Globus pallidus (tissue), 1 donor: ENCODE measurements at regions not wholly inside any gene's neighbourhood (a gene's known extent, or its start where the extent isn't known, plus 50 kb on each side); places are given as distances from the start of the nearest gene placed in this dataset.
"Not testable (repeated sequence)": the region's sequence is repeated elsewhere in the genome, so short reads cannot be mapped to it uniquely, and the experiment has no call there.

Source experiments
- DNase-seq: peaks from one replicate; pipeline ENCODE4 v3.0.0-alpha.2; 2015; ENCODE audit warnings: low spot score

DNA sequence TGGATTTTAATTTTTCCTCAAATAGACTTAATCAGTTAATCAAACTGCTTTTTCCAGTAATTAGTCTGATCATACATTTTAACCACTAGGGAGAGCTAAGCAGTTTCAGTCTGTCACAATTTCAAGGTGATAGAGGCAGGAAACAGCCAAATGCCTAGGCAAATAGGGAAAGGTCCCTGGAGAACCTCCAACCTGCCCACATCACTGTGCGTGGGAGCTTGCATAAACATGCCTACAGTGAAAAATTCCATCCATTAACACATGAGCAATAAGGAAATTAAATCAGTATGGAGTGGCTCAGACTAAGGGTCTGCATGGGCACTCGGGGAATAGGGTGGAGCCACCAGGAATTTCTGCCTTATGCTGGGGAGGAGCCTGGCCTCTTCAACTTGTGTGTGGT lies 74.6 kb downstream of the AASDHPPT start:
- DNase-seq, result no peak

DNA sequence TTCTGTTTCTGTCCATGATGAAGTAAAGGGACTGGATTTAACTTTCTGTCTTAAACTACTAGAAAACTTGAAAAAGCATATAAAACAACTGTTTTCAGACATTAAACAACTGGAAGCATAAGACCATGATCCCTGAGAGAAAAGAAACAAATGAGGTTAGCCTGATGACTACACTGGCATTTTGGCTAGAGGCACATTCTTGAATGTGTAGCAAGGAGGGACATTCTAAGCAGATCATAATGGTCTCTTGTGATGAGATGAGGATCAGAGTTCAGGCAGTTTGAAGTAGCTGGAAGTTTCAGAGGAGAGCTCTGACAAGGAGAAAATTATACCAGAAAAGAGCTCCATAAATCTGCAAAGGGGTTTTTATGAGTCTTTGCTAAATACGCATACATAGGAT lies 75.4 kb downstream of the AASDHPPT start:
- no peak for DNase-seq

DNA sequence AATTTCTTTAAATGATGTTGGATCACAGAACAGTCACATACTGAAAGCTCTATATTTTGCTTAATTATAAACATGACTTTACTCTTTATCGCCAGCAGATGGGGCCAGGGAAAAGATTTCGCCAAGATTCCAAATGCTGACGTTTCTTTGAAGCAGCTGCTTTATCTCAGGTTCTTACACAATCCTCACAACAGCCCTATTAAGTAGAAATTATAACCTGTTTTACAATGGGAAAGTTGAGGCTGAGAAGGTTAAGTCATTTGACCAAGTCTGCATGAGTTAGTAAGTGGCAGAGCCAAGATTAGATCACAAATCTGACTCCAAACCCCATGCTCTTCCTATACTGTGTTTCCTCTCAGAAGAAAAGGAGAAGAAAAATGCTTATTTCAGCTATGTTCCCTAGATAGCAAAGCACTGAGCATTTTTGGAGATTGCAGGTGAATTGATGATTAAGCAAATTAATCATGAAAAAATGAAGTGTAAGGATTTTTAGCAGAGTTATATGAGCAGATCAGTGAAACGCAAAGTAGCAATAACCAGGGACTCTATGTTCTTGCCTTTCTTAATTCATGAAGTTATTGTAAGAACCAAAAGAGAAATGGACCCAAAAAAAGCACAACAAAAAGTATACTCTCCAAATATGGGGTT lies 79.0 kb downstream of the AASDHPPT start:
- DNase-seq, result peak; percentile 20

DNA sequence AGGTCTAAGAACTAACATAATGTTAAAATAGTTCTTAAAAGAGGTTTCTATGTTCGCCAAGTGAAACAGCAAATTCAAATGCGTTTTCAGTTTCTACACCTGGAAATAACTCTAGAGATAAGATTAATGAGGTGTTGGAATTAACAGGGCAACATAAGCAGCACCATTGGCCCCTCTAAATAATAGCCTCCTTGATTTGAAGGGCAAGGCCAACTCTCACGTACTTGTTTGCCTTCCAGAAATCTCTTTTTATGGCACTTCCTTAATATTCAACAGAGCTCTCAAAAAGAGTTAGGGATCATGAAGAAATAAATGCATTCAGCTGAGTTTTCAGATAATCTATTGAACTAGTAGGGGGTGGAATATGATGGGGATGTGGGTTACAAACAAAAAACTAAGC lies 80.9 kb downstream of the AASDHPPT start:
- DNase-seq, result no peak

DNA sequence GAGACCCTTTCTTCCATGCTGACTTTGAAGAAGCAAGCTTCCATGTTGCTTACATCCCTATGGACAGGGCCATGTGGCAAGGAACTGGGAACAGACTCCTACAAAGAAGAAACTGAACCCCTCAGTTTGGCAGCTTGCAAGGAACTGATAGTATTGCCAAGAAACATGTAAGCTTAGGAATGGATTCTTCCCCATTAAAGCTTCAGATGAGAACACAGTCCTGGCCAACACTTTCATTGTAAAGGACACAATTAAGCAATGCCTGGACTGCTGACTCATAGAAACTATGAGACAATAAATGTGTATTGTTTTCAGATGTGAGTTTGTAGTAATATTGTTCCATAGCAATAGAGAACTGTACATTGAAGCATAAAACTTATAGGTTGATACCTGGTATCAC lies 82.4 kb downstream of the AASDHPPT start:
- no peak for DNase-seq

DNA sequence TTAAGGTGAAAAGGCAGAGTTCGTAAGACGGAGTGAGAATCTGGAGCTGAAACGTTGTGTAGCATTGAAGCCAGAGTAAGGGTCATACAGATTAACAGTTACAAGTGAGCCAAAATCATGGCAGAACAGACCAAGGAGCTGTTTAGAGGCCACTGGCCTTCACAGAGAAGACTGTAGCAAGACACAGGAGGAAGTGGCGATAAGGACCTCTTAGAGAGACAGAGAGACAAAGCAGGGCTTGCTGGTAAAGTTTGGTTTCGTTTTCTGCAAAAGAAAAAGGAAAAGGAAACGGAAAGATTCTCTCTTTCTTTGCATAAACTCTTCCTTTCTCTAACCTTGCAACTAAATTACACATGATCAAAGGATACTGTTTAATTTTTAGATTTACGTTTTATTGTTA lies 83.0 kb downstream of the AASDHPPT start:
- DNase-seq, result no peak

DNA sequence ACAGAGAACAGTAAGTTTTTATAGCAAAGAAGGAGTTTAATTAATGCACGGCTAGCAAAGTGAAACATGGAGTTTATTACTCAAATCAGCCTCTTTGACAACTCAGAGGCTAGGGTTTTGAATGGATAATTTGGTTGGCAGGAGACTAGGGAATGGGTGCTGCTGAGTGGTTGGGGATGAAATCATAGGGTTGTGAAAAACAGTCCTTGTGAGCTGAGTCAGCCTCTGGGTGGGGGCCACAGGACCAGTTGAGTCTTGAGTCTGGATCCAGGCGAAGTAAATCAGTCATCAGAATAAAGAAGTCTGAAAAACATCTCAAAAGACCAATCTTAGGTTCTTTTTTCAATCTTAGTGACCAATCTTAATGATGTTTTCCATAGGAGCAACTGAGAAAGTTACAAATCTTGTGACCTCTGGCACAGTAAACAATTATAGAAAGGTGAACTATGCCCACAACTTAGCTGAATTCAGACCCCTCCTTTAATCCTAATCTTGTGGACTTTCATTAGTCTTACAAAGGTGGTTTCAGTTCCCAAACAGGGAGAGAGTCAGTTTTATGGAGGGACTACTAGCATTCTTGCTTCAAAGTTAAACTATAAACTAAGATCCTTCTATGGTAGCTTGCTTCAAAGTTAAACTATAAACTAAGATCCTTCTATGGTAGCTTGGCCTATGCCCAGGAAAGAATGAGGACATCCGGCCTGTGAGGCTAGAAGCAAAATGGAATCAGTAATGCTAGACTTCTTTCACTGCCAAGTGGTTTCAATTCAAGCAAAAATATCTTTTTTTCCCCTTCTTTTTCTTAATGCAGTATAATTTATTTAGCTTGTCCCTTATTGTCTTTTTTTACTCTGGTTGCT lies 84.5 kb downstream of the AASDHPPT start:
- DNase-seq, result no peak

DNA sequence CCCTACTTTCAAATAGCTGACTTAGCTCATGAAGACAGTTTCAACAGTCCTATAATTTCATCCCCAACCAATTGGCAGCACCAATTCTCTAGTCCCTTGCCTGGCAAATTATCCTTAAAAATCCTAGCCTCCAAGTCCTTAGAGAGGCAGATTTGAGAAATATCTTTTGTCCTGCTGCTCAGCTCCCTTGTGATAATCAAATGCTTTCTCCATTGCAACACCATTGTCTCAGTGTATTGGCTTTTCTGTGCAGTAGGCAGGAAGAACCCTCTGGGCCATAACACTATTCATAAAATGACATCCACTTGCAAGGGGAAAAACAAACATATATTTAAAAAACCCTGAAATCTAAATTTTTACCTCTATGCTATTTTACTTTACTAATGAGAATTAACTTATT lies 89.6 kb downstream of the AASDHPPT start:
- no peak for DNase-seq

DNA sequence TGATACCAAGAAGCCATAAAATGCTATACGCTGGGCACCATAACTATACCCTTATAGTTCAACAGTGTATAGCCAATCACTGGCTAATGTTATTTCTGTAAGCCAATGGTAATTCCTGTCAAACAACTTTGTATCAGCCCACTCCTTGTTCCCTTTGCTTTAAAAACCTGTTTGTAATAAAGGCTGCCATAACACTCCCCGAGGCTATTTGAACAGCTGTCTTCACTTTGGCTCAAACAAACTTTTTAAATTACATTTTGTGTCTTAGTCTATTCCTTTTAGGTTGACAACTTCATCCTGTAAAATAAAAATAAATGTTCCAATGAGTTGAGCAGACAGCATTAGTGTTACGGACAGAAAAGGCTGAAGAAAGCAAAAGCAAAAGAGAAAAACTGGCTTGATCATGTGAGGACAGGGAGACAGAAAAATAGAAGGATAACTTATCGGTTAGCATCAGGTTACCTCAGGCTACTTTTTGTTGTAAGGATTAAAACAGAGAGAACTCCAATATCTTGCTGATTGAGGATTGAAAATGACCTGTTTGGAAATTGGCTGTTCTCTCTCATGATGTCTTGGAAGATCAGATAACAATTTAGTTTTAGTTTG lies 95.0 kb downstream of the AASDHPPT start:
- no peak for DNase-seq

DNA sequence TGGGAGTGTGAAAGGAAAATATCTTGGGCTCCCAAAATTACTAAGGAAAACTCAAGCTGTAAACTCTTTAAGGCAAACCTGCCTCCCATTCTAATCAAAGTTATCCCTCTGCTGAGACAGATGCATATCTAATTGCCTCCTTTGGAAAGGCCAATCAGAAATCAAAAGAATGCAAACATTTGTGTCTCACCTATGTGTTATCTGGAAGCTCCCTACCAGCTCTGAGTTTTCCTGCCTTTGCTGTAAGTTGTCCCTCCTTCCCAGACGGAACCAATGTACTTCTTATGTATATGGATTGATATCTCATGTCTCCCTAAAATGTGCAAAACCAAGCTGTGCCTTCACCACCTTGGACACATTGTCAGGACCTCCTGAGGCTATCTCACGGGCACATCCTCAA lies 95.8 kb downstream of the AASDHPPT start:
- no peak for DNase-seq

DNA sequence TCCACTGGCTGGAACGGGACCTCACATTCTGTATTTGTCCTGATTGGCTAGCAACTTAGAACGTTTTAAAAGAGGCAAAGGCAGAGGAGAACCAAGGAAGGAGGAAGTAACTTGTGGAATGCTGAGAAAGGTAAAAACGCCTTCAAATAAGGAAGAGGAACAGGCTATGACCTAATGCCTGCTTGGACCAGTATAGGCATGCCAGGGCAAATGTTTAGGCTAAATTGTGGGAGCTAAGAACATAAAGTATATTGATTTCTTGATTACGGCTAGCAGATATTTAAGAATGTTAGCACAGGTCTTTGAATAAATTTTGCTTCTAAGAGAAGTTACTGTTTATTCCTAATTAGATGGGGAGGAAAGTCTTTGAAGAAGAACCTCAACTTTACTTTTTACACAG lies 96.5 kb downstream of the AASDHPPT start:
- not testable (repeated sequence) for DNase-seq

DNA sequence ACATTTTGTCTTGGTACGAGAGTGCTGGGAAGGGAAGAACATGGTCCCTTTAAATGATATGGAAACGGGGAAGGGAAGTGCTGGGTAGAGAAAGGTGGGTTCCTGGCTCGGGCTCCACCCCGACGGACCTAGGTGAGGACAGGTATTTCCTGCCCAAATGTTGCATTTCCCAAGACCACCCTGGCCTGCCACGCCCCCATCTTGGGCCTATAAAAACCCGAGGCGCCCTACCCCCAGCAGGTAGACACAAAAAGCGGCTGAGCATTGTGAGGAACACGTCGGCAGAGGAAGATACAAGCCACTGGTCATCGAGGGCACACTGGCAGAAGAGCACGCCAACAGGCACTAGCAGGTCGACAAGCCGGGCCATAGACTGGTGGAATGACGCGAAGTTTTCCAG lies 99.4 kb downstream of the AASDHPPT start:
- DNase-seq, result no peak

DNA sequence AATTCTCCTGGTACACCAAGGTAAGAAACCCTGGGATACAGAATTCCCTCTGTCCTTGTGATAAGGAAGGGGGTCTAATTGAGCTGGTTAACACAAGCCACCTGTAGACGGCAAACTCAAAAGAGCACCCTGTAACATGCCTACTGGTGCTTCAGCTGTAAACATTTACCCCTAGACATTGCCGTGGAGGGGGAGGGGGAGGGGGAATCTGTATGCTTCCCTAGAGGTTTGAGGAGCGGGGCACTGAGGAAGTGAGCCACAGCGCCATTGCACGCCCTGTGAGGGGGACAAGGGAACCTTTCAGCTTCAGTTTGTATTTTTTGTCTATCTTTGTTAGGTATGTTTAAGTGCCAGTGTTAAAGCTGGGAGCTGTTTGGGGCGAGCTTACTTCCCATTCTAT lies 99.8 kb downstream of the AASDHPPT start:
- DNase-seq, result no peak

DNA sequence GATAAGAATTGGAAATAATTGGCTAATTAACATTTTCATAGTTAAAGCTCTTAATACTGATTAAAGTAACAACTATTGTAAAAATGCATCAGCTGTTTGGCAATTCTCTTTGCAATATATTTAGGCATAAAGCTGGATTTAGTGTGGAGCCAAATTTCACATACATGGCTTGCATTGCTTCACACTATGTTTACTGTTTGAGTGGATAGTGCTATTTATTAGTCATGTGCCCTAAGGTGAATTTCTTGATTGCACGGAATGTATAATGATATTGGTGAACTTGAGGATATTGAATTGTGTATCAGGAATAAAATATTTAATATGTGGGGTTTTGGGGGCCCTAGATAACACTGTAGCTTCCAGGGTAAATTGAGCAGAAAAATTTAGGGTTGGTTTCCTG lies 100.9 kb downstream of the AASDHPPT start:
- DNase-seq, result no peak

DNA sequence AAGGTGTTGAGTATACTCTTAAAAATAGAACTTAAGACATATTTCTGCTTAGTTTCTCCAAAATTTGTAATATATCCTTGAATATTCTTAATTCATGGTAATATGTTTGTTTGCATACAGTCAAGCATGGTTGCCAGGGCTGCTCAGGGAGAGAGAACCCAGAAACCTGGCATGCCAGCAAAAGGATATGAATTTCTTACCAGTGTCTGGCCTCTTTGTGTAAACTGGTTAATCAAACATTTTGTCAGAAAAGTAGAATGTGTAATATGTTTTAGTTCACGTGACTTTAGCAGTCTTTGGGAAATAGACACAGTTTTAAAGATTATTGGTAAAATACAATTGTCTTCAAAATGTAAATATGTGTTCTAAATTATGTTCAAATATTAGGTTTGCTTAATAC lies 101.6 kb downstream of the AASDHPPT start:
- DNase-seq, result no peak

DNA sequence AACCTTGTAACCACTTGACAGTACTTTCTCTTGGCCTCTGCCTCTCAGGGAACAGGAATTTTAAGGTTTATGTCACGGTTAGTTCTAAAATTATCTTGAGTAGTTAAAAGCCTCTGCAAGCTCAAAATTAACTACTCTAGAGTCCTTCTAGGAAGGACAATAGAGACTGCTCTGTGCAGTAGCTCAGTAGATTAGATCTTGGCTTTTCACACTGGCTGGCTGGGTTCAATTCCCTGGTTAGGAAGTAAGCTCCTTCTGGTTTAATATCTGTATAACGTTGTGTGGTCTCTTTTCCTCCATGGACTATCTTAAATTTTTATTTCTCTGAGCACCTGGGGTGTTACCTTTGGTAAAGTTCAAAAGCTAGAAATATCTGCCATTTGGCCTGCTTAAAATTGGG lies 109.2 kb downstream of the AASDHPPT start:
- DNase-seq, result peak; percentile 16

DNA sequence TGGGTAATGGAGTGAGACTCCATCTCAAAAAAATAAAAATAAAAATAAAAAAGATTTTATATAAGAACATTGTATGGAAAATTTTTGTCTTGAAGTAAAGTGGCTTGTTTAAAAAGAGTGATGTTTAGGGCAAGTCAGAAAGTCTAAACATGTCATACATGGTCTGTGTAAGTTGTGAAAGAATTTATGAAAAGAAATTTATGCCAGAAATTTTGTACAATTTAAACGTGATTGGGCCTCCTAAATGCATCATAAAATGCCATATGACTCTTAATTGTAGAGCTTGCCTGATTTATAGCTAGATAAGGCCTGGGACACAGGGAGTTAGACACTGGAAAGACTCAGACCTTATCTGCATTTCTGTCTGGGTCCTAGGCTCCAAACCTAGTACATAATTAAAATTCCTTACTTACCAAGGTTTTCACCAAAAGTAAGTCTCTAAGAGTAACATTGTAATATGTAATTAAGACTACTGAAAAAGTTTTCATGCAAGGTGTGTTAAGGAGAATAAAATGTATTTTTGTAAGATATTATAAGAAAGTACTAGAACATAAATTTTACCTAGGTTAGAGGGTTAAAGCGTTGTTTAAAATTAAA lies 110.5 kb downstream of the AASDHPPT start:
- DNase-seq, result no peak

DNA sequence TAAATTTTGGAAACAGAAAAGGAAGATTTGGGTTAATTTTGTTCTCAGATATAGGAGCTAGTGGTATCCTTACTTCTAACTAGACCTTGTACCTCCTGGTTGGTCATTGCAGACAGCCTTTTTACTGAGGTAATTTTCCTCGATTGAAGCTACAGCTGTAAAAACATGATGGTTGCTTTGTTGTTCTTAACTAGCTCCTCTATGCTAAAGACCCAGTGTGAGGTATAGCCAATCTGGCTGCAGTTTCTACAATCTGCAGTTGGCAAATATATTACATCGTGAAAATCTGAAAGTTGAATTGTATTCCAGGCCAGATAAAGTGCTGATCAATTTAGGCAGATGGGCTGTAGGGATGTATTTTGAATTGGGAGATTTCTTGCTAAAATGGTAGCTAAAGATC lies 116.5 kb downstream of the AASDHPPT start:
- DNase-seq, result no peak

DNA sequence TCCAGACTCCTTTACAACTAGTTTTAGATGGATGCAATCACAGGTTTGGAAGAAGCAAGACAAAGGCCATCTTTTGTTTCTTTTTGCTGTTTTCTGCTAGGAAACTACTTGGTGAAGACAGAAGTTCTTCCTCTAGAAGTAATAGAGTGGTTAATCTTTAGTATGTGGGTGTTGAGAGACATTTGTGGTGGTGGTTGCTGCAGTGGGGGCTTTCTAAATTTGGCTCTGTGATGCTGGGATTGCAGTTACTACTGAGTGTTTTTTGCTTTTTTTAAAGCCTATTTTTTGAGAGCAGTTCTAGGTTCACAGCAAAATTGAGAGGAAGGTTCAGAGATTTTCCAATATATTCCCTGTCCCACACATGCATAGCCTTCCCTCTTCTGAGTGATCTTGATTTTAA lies 120.0 kb downstream of the AASDHPPT start:
- no peak for DNase-seq

DNA sequence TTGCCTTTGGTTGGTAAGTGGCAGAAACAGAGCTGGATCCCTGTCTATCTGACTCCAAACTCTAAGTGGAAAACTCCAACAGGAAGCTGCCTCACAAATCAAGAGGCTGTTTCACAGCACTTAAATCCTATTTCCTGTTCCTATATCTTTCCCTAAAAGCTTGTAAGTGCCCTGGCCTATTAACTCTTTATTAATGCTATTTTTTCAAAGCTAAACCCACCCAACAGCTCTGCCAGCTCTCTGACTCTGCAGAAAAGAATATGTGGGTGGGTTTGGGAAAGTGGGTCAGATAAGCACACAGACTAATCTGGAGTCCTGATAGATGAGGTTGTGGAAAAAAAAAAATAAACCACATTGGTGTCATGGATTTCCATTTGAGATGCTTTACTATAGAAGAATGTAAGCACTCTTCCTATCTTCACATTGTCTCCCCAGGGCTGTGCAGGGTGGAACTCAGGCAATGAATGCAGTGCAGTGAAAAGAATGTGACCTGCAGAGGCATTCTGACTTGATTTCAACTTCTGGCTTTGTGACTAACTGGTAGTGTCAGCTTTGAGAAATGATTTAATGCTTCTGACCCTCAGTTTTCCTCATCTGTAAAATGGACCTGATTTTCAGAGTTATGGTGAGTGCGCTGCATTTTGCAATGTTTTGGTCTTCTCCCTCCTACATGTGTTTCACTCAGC lies 125.6 kb downstream of the AASDHPPT start:
- DNase-seq, result no peak

DNA sequence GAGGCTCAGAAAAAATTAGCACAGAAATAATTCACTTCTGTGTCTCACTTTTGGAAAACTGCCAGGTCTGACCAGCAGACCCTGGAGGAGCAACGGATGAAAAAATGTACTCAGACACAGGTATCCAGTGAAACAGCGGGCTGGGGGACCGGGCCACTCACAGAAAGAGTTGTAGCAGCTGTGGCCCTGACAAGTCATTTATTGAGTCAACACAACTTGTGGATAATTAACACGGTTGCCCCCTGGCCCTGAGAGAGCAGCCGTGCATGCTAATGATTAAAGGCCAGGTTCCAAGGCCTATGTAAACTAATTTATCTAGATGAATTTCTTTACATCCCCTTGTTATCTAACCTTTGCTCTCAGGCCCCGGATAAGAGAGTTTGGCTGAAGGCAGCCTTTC lies 131.3 kb downstream of the AASDHPPT start:
- DNase-seq, result no peak

DNA sequence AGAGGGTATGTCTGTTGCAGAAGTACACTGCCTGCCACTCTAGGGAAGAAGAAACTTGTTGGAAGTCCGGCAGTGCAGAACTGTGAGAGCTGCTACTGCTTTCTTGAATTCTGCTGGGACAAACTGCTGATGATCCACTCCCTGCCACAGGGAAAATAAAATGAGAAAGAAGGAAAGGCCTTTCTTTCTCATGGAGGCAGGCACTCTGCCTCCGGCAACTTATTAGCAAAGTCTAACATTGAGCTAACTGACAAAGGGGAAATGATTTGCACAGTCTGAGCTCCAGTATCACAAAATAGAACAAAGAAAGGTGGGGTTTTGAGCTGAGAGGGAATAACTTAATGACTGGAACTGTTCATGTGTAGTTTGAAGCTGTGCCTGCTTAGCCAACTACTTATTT lies 134.6 kb downstream of the AASDHPPT start:
- no peak for DNase-seq
